PC-3 (cell line): ENCODE measurements at regions not wholly inside any gene's neighbourhood (a gene's known extent, or its start where the extent isn't known, plus 50 kb on each side); places are given as distances from the start of the nearest gene placed in this dataset.

ENCODE experiments used
- ATAC-seq: fragments of 200-7000 bp; cut with Tn5 transposase; 2 replicates; pipeline ENCODE4 v1.9.1; 2020; ENCODE audit warnings: mild to moderate bottlenecking, moderate library complexity
- BruUV-seq: library from RNA; stranded (reverse); fragments of 400-500 nt; replicated peaks from 2 replicates; lab custom pipeline; 2021; lab: Mats Ljungman, UMichigan
- CTCF ChIA-PET: fragments of 300-600 bp; sonication (Branson Sonifier 250); formaldehyde crosslinking; loops from one replicate; lab custom pipeline; 2022; ENCODE audit warnings: antibody characterized with exemption; lab: Charles Lee
- POLR2A ChIA-PET: fragments of 300-600 bp; sonication (Branson Sonifier 250); formaldehyde crosslinking; loops from one replicate; lab custom pipeline; 2022; ENCODE audit warnings: antibody characterized with exemption; ENCODE audit not compliant: unreplicated experiment; lab: Charles Lee
- DNase-seq: peaks from one replicate; pipeline ENCODE4 v3.0.0-alpha.2; 2015
- H2AFZ ChIP-seq: fragments of 300-600 bp; sonication (generic); 2 replicates; pipeline ENCODE4 v1.6.0; 2016; ENCODE audit warnings: antibody characterized with exemption, low read length
- H3F3A ChIP-seq: fragments of 300-600 bp; sonication (generic); one replicate; pipeline ENCODE4 v1.6.0; 2017; ENCODE audit warnings: antibody characterized with exemption, low read length, control low read depth, mild to moderate bottlenecking; ENCODE audit not compliant: unreplicated experiment
- H3K27ac ChIP-seq: fragments of 300-600 bp; sonication (generic); 2 replicates; pipeline ENCODE4 v1.5.1; 2016; ENCODE audit warnings: mild to moderate bottlenecking, low read length
- H3K27me3 ChIP-seq: fragments of 300-600 bp; sonication (generic); 2 replicates; pipeline ENCODE4 v1.6.1; 2016; ENCODE audit warnings: low read length, mixed read lengths
- H3K36me3 ChIP-seq: fragments of 300-600 bp; sonication (generic); 2 replicates; pipeline ENCODE4 v1.6.1; 2016; ENCODE audit warnings: low read depth, mixed run types, low read length, mixed read lengths
- H3K4me1 ChIP-seq: fragments of 300-600 bp; sonication (generic); 2 replicates; pipeline ENCODE4 v1.5.1; 2016; ENCODE audit warnings: low read length; ENCODE audit not compliant: insufficient read depth
- H3K4me2 ChIP-seq: fragments of 300-600 bp; sonication (generic); 2 replicates; pipeline ENCODE4 v1.6.0; 2016; ENCODE audit warnings: low read length
- H3K4me3 ChIP-seq: fragments of 300-600 bp; sonication (generic); 2 replicates; pipeline ENCODE4 v1.5.1; 2016; ENCODE audit warnings: mild to moderate bottlenecking, low read length, mixed read lengths
- H3K79me2 ChIP-seq: fragments of 300-600 bp; sonication (generic); 2 replicates; pipeline ENCODE4 v1.6.1; 2017; ENCODE audit warnings: low read length, mixed read lengths
- H3K9ac ChIP-seq: fragments of 300-600 bp; sonication (generic); 2 replicates; pipeline ENCODE4 v1.6.0; 2016; ENCODE audit warnings: mild to moderate bottlenecking, low read length
- H3K9me2 ChIP-seq: fragments of 300-600 bp; sonication (generic); replicated peaks from 2 replicates; pipeline ENCODE4 v1.6.1; 2016; ENCODE audit warnings: mixed run types, low read length, mixed read lengths
- H3K9me3 ChIP-seq: fragments of 300-600 bp; sonication (generic); 2 replicates; pipeline ENCODE4 v1.6.1; 2016; ENCODE audit warnings: low read length, mixed read lengths
- H4K20me1 ChIP-seq: fragments of 300-600 bp; sonication (generic); 2 replicates; pipeline ENCODE4 v1.6.1; 2016; ENCODE audit warnings: low read length, mixed read lengths
- EZH2 ChIP-seq: fragments of 300-600 bp; sonication (generic); IDR thresholded peaks from one replicate; pipeline ENCODE4 v1.6.1; 2017; ENCODE audit warnings: antibody characterized with exemption, mild to moderate bottlenecking, low read length; ENCODE audit not compliant: unreplicated experiment
- EZH2phosphoT487 ChIP-seq: fragments of 300-600 bp; sonication (generic); IDR thresholded peaks from 2 replicates; pipeline ENCODE4 v1.6.1; 2018; ENCODE audit warnings: mild to moderate bottlenecking, antibody characterized with exemption, low read length, borderline replicate concordance
- intact Hi-C: fragments of 100-400 bp; cut with micrococcal nuclease; formaldehyde crosslinking; loops from 2 replicates; pipeline ENCODE4 v1.9.0; 2023
- TF ChIP-seq, protein P1 (sequence below): fragments of 300-600 bp; sonication (generic); conservative IDR thresholded peaks from 2 replicates; pipeline ENCODE4 v1.5.1; 2017; ENCODE audit warnings: antibody characterized with exemption, low read depth, mild to moderate bottlenecking, low read length

DNA sequence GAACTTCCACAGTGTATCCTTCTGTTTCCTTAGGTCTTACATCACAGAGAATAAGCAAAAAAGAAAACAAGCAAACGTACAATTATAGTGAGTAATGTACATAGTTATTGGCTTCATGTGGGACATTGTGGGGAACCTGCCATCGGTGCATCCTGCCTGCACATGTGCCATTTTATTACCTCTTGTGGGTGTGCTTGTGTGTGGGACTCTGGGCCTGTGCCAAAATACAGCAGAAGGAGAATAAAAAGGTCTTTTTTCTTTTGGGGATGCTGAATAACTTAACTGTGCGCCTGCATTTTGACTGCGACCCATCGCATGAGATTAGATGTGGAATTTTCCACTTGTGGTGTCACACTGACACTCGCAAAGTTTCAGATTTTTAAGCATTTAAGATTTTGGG, 169.6 kb upstream of the DCBLD2 start:
- no peak overlapping the region for H2AFZ ChIP-seq
- no peak overlapping the region for H3K27ac ChIP-seq
- BruUV-seq: no TSS peak
- no peak overlapping the region for H3K4me3 ChIP-seq
- H3K9me3 ChIP-seq: no peaks in the 10 kb centered on the region
- H3K36me3 ChIP-seq: no peaks in the 10 kb centered on the region
- H3K9me2 ChIP-seq: no peaks in the 10 kb centered on the region
- H3K27me3 ChIP-seq: no peaks in the 10 kb centered on the region
- ChIA-PET POLR2A (no interaction called here), CTCF (no interaction called here)
- H3K4me1 ChIP-seq: no peaks in the 10 kb centered on the region
- no peak overlapping the region for H3K9ac ChIP-seq
- no peak for ATAC-seq
- intact Hi-C loops: no loop called here
- H4K20me1 ChIP-seq: no peaks in the 10 kb centered on the region
- no peaks in the 10 kb centered on the region for H3F3A ChIP-seq
- no peak overlapping the region for H3K4me2 ChIP-seq
- DNase-seq: no peak
- H3K79me2 ChIP-seq: no peaks in the 10 kb centered on the region
- TF ChIP-seq EZH2phosphoT487 (no peak), EZH2 (no peak)
- TF ChIP-seq, protein P1, sequence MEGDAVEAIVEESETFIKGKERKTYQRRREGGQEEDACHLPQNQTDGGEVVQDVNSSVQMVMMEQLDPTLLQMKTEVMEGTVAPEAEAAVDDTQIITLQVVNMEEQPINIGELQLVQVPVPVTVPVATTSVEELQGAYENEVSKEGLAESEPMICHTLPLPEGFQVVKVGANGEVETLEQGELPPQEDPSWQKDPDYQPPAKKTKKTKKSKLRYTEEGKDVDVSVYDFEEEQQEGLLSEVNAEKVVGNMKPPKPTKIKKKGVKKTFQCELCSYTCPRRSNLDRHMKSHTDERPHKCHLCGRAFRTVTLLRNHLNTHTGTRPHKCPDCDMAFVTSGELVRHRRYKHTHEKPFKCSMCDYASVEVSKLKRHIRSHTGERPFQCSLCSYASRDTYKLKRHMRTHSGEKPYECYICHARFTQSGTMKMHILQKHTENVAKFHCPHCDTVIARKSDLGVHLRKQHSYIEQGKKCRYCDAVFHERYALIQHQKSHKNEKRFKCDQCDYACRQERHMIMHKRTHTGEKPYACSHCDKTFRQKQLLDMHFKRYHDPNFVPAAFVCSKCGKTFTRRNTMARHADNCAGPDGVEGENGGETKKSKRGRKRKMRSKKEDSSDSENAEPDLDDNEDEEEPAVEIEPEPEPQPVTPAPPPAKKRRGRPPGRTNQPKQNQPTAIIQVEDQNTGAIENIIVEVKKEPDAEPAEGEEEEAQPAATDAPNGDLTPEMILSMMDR: no peak

DNA sequence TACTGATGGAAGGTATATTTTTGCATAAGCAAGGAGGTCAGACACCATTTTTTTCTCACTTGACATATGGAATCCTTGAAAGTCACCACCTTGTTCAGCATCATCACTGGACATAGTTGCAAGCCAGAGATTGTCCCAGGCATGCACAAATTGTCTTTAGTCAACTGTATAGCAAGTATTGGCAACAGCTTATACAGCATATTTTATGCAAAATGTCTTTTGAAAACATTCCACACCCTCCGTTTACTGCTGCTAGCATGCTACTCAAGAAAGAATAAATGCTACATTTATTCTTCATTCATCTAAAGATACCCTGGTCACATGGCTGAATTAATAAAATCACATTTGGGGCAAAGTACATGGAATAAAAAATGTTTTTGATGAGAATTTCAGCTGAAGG, 168.5 kb upstream of the DCBLD2 start:
- Histone ChIP-seq H3K36me3 (no peaks in the 10 kb centered on the region), H3K27me3 (no peaks in the 10 kb centered on the region), H3K27ac (no peak overlapping the region), H3K4me2 (no peak overlapping the region), H2AFZ (no peak overlapping the region), H4K20me1 (no peaks in the 10 kb centered on the region), H3K9me2 (no peaks in the 10 kb centered on the region), H3F3A (no peaks in the 10 kb centered on the region), H3K4me3 (no peak overlapping the region), H3K4me1 (no peaks in the 10 kb centered on the region), H3K79me2 (no peaks in the 10 kb centered on the region), H3K9ac (no peak overlapping the region), H3K9me3 (no peaks in the 10 kb centered on the region)
- POLR2A ChIA-PET: no interaction called here
- BruUV-seq: no TSS peak
- TF ChIP-seq, protein P1: no peak
- no peak for TF ChIP-seq EZH2phosphoT487
- TF ChIP-seq EZH2: no peak
- ATAC-seq (no peak), DNase-seq (no peak)
- CTCF ChIA-PET: no interaction called here
- intact Hi-C loops: no loop called here

DNA sequence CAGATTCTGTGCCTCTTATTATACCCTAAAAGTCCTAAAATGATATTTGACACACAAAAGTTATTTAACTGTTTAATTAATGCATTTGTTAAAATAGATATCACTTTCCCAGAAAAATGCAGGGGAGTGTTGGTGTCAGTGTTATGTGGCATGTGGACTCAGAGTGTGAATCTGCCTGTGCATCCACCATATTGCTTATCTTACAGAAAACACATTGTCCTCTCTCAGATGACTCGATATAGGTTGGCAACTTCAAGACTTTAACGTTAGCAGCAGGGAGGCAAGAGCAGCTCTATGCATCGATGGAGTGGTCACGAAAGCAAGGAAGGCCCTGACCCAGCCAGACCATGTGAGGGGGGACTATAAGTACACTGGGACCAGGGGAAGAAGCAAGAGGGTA, 165.4 kb upstream of the DCBLD2 start:
- ChIA-PET POLR2A (no interaction called here), CTCF (interaction anchor here (0.5 kb wide), 1 partner anchor 43 kb away, joined by 7 read pairs; no protein-coding TSS in a partner anchor)
- Histone ChIP-seq H3K36me3 (no peaks in the 10 kb centered on the region), H2AFZ (no peak overlapping the region), H3K4me1 (no peaks in the 10 kb centered on the region), H4K20me1 (no peaks in the 10 kb centered on the region), H3K4me3 (no peak overlapping the region), H3K9me2 (no peaks in the 10 kb centered on the region), H3K9me3 (no peaks in the 10 kb centered on the region), H3K27ac (no peak overlapping the region), H3F3A (no peaks in the 10 kb centered on the region), H3K4me2 (no peak overlapping the region), H3K79me2 (no peaks in the 10 kb centered on the region), H3K9ac (no peak overlapping the region), H3K27me3 (no peaks in the 10 kb centered on the region)
- DNase-seq (no peak), ATAC-seq (no peak)
- intact Hi-C loops: no loop called here
- no TSS peak for BruUV-seq
- TF ChIP-seq, protein P1: no peak
- no peak for TF ChIP-seq EZH2
- TF ChIP-seq EZH2phosphoT487: no peak
